Endothelial cell of umbilical vein (primary cell): ENCODE measurements at regions not wholly inside any gene's neighbourhood (a gene's known extent, or its start where the extent isn't known, plus 50 kb on each side); places are given as distances from the start of the nearest gene placed in this dataset.

ENCODE experiments used
- BruUV-seq: library from RNA; stranded (reverse); fragments of 400-500 nt; replicated peaks from 2 replicates; lab custom pipeline; 2021; lab: Mats Ljungman, UMichigan
- CTCF ChIA-PET: fragments of 300-600, 350-600 bp; sonication (Branson Sonifier 250); formaldehyde crosslinking; loops from one replicate; lab custom pipeline; 2021; ENCODE audit warnings: antibody characterized with exemption, inconsistent platforms; lab: Charles Lee
- POLR2A ChIA-PET: fragments of 300-600, 350-600 bp; sonication (Branson Sonifier 250); formaldehyde crosslinking; loops from one replicate; lab custom pipeline; 2021; ENCODE audit warnings: antibody characterized with exemption, inconsistent platforms; lab: Charles Lee
- DNase-seq: peaks from one replicate; pipeline ENCODE4 v3.0.0-alpha.2; 2011; ENCODE audit warnings: low read depth, low spot score
- FAIRE-seq: peaks from 2 replicates; lab custom pipeline; 2011; peaks lifted over from hg19 to GRCh38; lab: Jason Lieb, UNC
- H2AFZ ChIP-seq: 2 replicates; pipeline ENCODE4 v1.6.0; 2012; ENCODE audit warnings: low read depth, low read length, control low read depth, inconsistent platforms
- H3K27ac ChIP-seq: 2 replicates; pipeline ENCODE4 v1.5.1; 2011; ENCODE audit warnings: low read depth, mild to moderate bottlenecking, control low read depth, low read length, moderate library complexity; ENCODE audit not compliant: insufficient read depth
- H3K27me3 ChIP-seq, 2 experiments: 2 replicates each; pipeline versions ENCODE4 v1.6.0 to v1.6.1; 2011; ENCODE audit warnings: low read length in 2 of 2, mixed read lengths in 1 of 2; ENCODE audit not compliant: control insufficient read depth in 2 of 2, insufficient read depth in 2 of 2
- H3K36me3 ChIP-seq, 2 experiments: 2 replicates in 1 of 2; 3 replicates in 1 of 2; pipeline ENCODE4 v1.5.1; 2011; ENCODE audit warnings: low read length in 2 of 2, mild to moderate bottlenecking in 1 of 2, moderate library complexity in 1 of 2; ENCODE audit not compliant: control insufficient read depth in 2 of 2, insufficient read depth in 2 of 2; ENCODE audit errors: extremely low read depth in 1 of 2
- H3K4me1 ChIP-seq: 3 replicates; pipeline ENCODE4 v1.5.1; 2011; ENCODE audit warnings: mild to moderate bottlenecking, low read length; ENCODE audit not compliant: control insufficient read depth, insufficient read depth; ENCODE audit errors: extremely low read depth
- H3K4me2 ChIP-seq: 2 replicates; pipeline ENCODE4 v1.6.1; 2011; ENCODE audit warnings: low read length, control low read depth, mixed read lengths; ENCODE audit not compliant: insufficient read depth
- H3K4me3 ChIP-seq, 3 experiments: fragments of 200-600 bp in 1 of 3; sonication (generic), shearing (Covaris generic) in 1 of 3; replicated peaks in 1 of 3; 2 replicates each; pipeline ENCODE4 v1.5.1; 2011 to 2016; ENCODE audit warnings: control low read depth in 3 of 3, low read length in 3 of 3, mild to moderate bottlenecking in 2 of 3, inconsistent platforms in 1 of 3, low read depth in 1 of 3, moderate library complexity in 1 of 3; ENCODE audit not compliant: insufficient read depth in 1 of 3
- H3K79me2 ChIP-seq: 2 replicates; pipeline ENCODE4 v1.6.0; 2012; ENCODE audit warnings: low read length, inconsistent platforms; ENCODE audit not compliant: control insufficient read depth, insufficient read depth
- H3K9ac ChIP-seq: replicated peaks from 2 replicates; pipeline ENCODE3; 2011; ENCODE audit warnings: low read length, control low read depth; ENCODE audit not compliant: insufficient read depth; ENCODE audit errors: extremely low read depth
- H3K9me1 ChIP-seq: replicated peaks from 3 replicates; pipeline ENCODE4 v1.6.0; 2011; ENCODE audit warnings: mild to moderate bottlenecking, low read length; ENCODE audit not compliant: control insufficient read depth, insufficient read depth; ENCODE audit errors: extremely low read depth
- H3K9me3 ChIP-seq: replicated peaks from 2 replicates; pipeline ENCODE4 v1.5.1; 2012; ENCODE audit warnings: low read length, inconsistent platforms; ENCODE audit not compliant: control insufficient read depth, insufficient read depth
- H4K20me1 ChIP-seq: replicated peaks from 2 replicates; pipeline ENCODE3; 2011; ENCODE audit warnings: mild to moderate bottlenecking, low read length; ENCODE audit not compliant: control insufficient read depth, insufficient read depth; ENCODE audit errors: extremely low read depth
- CTCF ChIP-seq, 2 donors: IDR thresholded peaks; 1 replicate in 1 of 2; 2 replicates in 1 of 2; pipeline ENCODE4 v1.5.1; 2011; ENCODE audit warnings: low read length in 2 of 2, mild to moderate bottlenecking in 2 of 2, moderate library complexity in 2 of 2, control low read depth in 1 of 2, inconsistent platforms in 1 of 2, low read depth in 1 of 2; ENCODE audit not compliant: insufficient read depth in 1 of 2; ENCODE audit errors: extremely low read depth in 1 of 2
- EZH2 ChIP-seq: IDR thresholded peaks from 2 replicates; pipeline ENCODE4 v1.6.1; 2012; ENCODE audit warnings: borderline replicate concordance, low read depth, mild to moderate bottlenecking, moderate library complexity, low read length, inconsistent platforms; ENCODE audit not compliant: severe bottlenecking
- FOS ChIP-seq: IDR thresholded peaks from 2 replicates; pipeline ENCODE4 v1.6.1; 2011; ENCODE audit warnings: mild to moderate bottlenecking, low read length, moderate library complexity, borderline replicate concordance; ENCODE audit not compliant: insufficient read depth
- GATA2 ChIP-seq: IDR thresholded peaks from 2 replicates; pipeline ENCODE4 v1.7.0; 2011; ENCODE audit warnings: low read depth, mild to moderate bottlenecking, moderate library complexity, mixed read lengths, low read length; ENCODE audit not compliant: insufficient read length, insufficient read depth
- JUN ChIP-seq: IDR thresholded peaks from 2 replicates; pipeline ENCODE4 v1.6.1; 2011; ENCODE audit warnings: borderline replicate concordance, low read depth; ENCODE audit not compliant: insufficient read length, insufficient read depth
- MAX ChIP-seq: IDR thresholded peaks from 2 replicates; pipeline ENCODE4 v1.6.1; 2011; ENCODE audit not compliant: insufficient read depth, insufficient read length
- MYC ChIP-seq: IDR thresholded peaks from one replicate; pipeline ENCODE4 v1.6.1; 2011; ENCODE audit warnings: mild to moderate bottlenecking, low read depth, low read length
- POLR2A ChIP-seq: IDR thresholded peaks from 2 replicates; pipeline ENCODE4 v1.6.1; 2012; ENCODE audit warnings: low read depth, mild to moderate bottlenecking, control low read depth, low read length
- POLR2AphosphoS5 ChIP-seq: IDR thresholded peaks from 2 replicates; pipeline ENCODE4 v1.6.1; 2012; ENCODE audit warnings: low read depth, mild to moderate bottlenecking, control low read depth, low read length, moderate library complexity; ENCODE audit not compliant: insufficient read depth
- dilution Hi-C: fragments of 300-500 bp; cut with MboI; formaldehyde crosslinking; loops from one replicate; pipeline ENCODE4 v1.15.0; 2019; ENCODE audit warnings: low sequenced_read_pairs; ENCODE audit not compliant: extremely low pct_ligation_motif_present
- intact Hi-C: fragments of 100-400 bp; cut with micrococcal nuclease; formaldehyde crosslinking; loops from one replicate; pipeline ENCODE4 v1.10.0; 2022

GRCh38 chr4:184544788-184545409, 70.5 kb upstream of the IRF2 start:
- FAIRE-seq, result no peak
- no peaks in the 10 kb centered on the region for H3K79me2 ChIP-seq
- H3K9me1 ChIP-seq, result no peaks in the 10 kb centered on the region
- BruUV-seq, result no TSS peak
- H3K27ac ChIP-seq, result no peak overlapping the region
- TF ChIP-seq POLR2A, result no peak
- TF ChIP-seq POLR2AphosphoS5, result no peak
- no peak for TF ChIP-seq GATA2
- TF ChIP-seq FOS, result no peak
- no peak for TF ChIP-seq MYC
- no peak for TF ChIP-seq EZH2
- TF ChIP-seq MAX, result no peak
- no peak for TF ChIP-seq JUN
- no peak for TF ChIP-seq CTCF (IDR thresholded peaks at IDR 0.05; ENCODE audit: extremely low read depth in 1 of 2, insufficient read depth in 1 of 2, low read depth in 1 of 2, low read length in 2 of 2)
- H3K9me3 ChIP-seq, result no peaks in the 10 kb centered on the region
- H3K9ac ChIP-seq, result no peak overlapping the region
- H4K20me1 ChIP-seq, result no peaks in the 10 kb centered on the region
- dilution Hi-C loops (no loop called here), intact Hi-C loops (no loop called here)
- no peaks in the 10 kb centered on the region for H3K27me3 ChIP-seq
- peaks cover 7% of the 10 kb centered on the region for H3K4me1 ChIP-seq
- no peaks in the 10 kb centered on the region for H3K36me3 ChIP-seq
- DNase-seq, result no peak
- H3K4me3 ChIP-seq, result no peak overlapping the region
- H2AFZ ChIP-seq, result no peak overlapping the region
- POLR2A ChIA-PET, result no interaction called here
- CTCF ChIA-PET, result no interaction called here
- H3K4me2 ChIP-seq, result no peak overlapping the region
